ENCODE measurements at regions not wholly inside any gene's neighbourhood (a gene's known extent, or its start where the extent isn't known, plus 50 kb on each side); places are given as distances from the start of the nearest gene placed in this dataset.

GRCh38 chr18:39701839-39702238 is 2136.2 kb upstream of the CELF4 start:
- TF ChIP-seq POLR2A (IDR thresholded peaks at IDR 0.05) (no peak), CTCF (IDR thresholded peaks at IDR 0.05) (no peak)

Measured in Peyer's patch (tissue), 4 donors.